HG02973 (cell line): ENCODE measurements at regions not wholly inside any gene's neighbourhood (a gene's known extent, or its start where the extent isn't known, plus 50 kb on each side); places are given as distances from the start of the nearest gene placed in this dataset.
A peak's percentile ranks its signal among the peaks of the same experiment; 100 is the strongest.
"Not testable (repeated sequence)": the region's sequence is repeated elsewhere in the genome, so short reads cannot be mapped to it uniquely, and the experiment has no call there.

Experiments
- ATAC-seq: cut with Tn5 transposase; IDR thresholded peaks from one replicate; pipeline ENCODE4 v1.9.1; 2021; ENCODE audit warnings: moderate library complexity; ENCODE audit not compliant: unreplicated experiment

DNA sequence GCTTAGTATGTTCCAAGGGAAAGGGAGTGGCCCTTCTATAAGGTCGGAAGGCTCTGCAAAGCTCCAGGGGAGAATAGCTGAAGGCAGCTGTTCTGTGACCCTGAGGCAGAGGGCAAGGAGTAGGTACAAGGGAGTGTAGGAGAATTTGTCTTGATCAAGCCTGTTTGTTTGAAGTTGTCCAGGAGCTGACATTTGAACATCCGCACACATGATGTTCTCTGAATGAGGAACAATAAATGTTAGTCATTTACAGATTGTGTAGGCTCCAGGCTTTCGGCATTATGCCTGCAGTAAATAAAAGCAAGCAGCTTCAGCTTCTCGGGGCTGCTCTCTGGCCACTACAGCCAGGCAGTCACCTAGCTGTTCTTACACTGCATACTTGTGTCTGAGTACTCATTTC lies 52.7 kb downstream of the CTAGE6 start:
- ATAC-seq, result not testable (repeated sequence)

DNA sequence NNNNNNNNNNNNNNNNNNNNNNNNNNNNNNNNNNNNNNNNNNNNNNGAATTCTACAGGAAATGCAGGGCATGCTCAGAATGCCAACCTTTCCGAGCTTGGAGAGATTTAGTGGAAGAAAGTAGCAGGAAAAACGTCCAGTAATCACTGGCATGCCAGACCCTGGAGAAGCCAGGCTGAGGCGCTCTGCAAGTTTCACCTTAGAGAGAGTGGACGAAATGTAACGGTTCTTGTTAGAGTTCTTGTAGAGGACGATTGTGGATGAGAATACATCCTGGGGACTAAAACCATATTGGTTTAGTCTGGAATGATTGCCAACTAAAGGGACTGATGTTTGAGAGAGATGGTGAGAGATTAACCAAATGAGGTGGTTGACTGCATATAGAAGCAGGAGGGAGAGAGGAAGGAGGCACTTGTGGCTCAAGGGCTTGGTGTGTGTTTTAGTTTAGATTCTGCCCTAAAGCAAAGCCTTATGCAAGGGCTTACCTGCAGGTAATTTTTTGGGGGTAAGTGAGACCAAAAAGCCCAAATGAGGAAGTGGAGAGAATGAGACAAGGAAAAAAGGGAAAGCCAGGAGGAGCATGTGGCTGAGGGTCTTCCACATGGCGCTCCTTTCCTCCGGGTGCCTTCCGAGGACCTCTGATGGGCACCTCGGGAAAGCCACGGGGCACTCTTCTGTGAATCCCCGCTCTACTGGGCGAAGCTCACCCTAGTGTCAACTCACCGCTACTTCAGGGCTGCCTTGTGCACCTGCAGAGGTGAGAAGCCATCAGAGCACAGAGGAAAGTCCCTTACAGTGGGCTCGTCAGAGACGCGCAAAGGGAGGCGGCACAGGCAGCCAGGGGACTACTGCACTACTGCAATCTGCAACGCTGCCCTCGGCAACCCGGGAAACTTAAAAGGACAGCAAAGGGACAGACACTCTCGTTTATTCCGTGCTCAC lies 56.5 kb downstream of the CTAGE6 start:
- peak; percentile 100 for ATAC-seq
